WTC11 (cell line): ENCODE measurements at regions not wholly inside any gene's neighbourhood (a gene's known extent, or its start where the extent isn't known, plus 50 kb on each side); places are given as distances from the start of the nearest gene placed in this dataset.

ENCODE experiments used
- FOXK1 ChIP-seq: sonication (generic); formaldehyde crosslinking; IDR thresholded peaks from 2 replicates; pipeline ENCODE4 v1.8.0; 2022; ENCODE audit warnings: mild to moderate bottlenecking, moderate library complexity, missing genetic modification reagents
- FOXP4 ChIP-seq: sonication (generic); formaldehyde crosslinking; IDR thresholded peaks from 2 replicates; pipeline ENCODE4 v1.8.0; 2022; ENCODE audit warnings: mild to moderate bottlenecking, missing genetic modification reagents
- ZNF281 ChIP-seq: sonication (generic); formaldehyde crosslinking; IDR thresholded peaks from 2 replicates; pipeline ENCODE4 v1.8.0; 2023; ENCODE audit warnings: mild to moderate bottlenecking, missing genetic modification reagents
- ZSCAN18 ChIP-seq: fragments of 250-450 bp; sonication (Bioruptor Pico); IDR thresholded peaks from 2 replicates; pipeline ENCODE4 v2.1.2; 2022; ENCODE audit warnings: mild to moderate bottlenecking, moderate library complexity

GRCh38 chr12:58745348-58746125 lies 174.8 kb downstream of the LRIG3 start:
- no peak for TF ChIP-seq ZNF281 (CRISPR knock-in tag)
- no peak for TF ChIP-seq ZSCAN18
- TF ChIP-seq FOXK1 (CRISPR knock-in tag) = no peak
- TF ChIP-seq FOXP4 = no peak
